ENCODE measurements at regions not wholly inside any gene's neighbourhood (a gene's known extent, or its start where the extent isn't known, plus 50 kb on each side); places are given as distances from the start of the nearest gene placed in this dataset.
"Not testable (repeated sequence)": the region's sequence is repeated elsewhere in the genome, so short reads cannot be mapped to it uniquely, and the experiment has no call there.

DNA sequence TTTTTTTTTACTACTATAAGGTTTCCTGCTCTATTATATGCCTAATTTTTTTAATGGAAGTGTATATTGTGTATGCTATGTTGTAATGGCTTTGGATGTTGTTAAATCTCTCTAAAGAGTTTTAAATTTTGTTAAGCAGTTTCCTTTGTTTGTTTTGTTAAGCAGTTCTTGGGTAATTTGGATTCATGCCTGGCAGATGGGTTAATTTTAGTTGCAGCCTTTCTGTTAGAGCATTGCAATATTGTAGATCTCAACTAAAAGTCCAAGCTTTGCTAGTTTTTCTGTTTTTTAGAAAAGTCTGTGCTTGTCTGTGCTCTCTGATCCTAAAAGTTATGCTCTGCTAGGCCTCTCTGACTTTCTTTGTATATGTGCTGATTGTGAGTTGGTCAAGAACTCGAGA, 1229.0 kb upstream of the NRXN1 start:
- 0% methylated on average over 1 of the region's 1 CpG for WGBS (ENCODE audit: insufficient coverage, insufficient replicate concordance, low lambda C conversion rate, missing lambda C conversion rate)
- Histone ChIP-seq H3K27me3 (replicated peaks in 1 of 2; ENCODE audit: control insufficient read depth in 2 of 2, insufficient read depth in 2 of 2, low read length in 1 of 2) (no peaks in the 10 kb centered on the region), H3K4me1 (ENCODE audit: control insufficient read depth, insufficient read depth, low read length) (no peaks in the 10 kb centered on the region), H3K4me3 (no peak overlapping the region), H3K9me3 (replicated peaks; ENCODE audit: control insufficient read depth, insufficient read depth, low read length) (no peaks in the 10 kb centered on the region), H4K20me1 (ENCODE audit: control insufficient read depth, insufficient read depth) (no peaks in the 10 kb centered on the region), H3K79me2 (ENCODE audit: control insufficient read depth, insufficient read depth, low read length) (no peaks in the 10 kb centered on the region), H3K4me2 (ENCODE audit: control insufficient read depth, insufficient read depth) (no peak overlapping the region), H3K27ac (ENCODE audit: control insufficient read depth, insufficient read depth) (no peak overlapping the region), H3K36me3 (ENCODE audit: control insufficient read depth in 2 of 2, insufficient read depth in 2 of 2, low read length in 1 of 2) (no peaks in the 10 kb centered on the region), H3K9ac (ENCODE audit: control insufficient read depth, insufficient read depth, low read length) (no peak overlapping the region), H2AFZ (ENCODE audit: control insufficient read depth, low read depth, low read length) (no peak overlapping the region)
- DNase-seq (ENCODE audit: low read depth, low spot score) (no peak), FAIRE-seq (no peak), ATAC-seq (no peak)
- TF ChIP-seq KLF5 (IDR thresholded peaks at IDR 0.05; ENCODE audit: partially characterized antibody), result no peak
- TF ChIP-seq, protein P1, sequence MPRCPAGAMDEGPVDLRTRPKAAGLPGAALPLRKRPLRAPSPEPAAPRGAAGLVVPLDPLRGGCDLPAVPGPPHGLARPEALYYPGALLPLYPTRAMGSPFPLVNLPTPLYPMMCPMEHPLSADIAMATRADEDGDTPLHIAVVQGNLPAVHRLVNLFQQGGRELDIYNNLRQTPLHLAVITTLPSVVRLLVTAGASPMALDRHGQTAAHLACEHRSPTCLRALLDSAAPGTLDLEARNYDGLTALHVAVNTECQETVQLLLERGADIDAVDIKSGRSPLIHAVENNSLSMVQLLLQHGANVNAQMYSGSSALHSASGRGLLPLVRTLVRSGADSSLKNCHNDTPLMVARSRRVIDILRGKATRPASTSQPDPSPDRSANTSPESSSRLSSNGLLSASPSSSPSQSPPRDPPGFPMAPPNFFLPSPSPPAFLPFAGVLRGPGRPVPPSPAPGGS (IDR thresholded peaks at IDR 0.05; ENCODE audit: borderline replicate concordance, insufficient read depth, low read depth, low read length, poor library complexity, severe bottlenecking), result no peak
- no peak for TF ChIP-seq HDGF (IDR thresholded peaks at IDR 0.05)
- no peak for TF ChIP-seq TBL1XR1 (IDR thresholded peaks at IDR 0.05; ENCODE audit: low read depth, low read length)
- no peak for TF ChIP-seq RELA (IDR thresholded peaks at IDR 0.05; ENCODE audit: borderline replicate concordance, partially characterized antibody)
- TF ChIP-seq MTA2 (IDR thresholded peaks at IDR 0.05; ENCODE audit: low read depth), result no peak
- TF ChIP-seq HCFC1 (IDR thresholded peaks at IDR 0.05; ENCODE audit: low read length), result no peak
- TF ChIP-seq SMC3 (IDR thresholded peaks at IDR 0.05; ENCODE audit: borderline replicate concordance, low read length), result no peak
- TF ChIP-seq HDAC6 (IDR thresholded peaks at IDR 0.05; ENCODE audit: unreplicated experiment), result no peak
- TF ChIP-seq MEF2B (IDR thresholded peaks at IDR 0.05; ENCODE audit: partially characterized antibody, poor library complexity, severe bottlenecking), result no peak
- TF ChIP-seq RAD51 (IDR thresholded peaks at IDR 0.05), result no peak
- TF ChIP-seq, protein P2, sequence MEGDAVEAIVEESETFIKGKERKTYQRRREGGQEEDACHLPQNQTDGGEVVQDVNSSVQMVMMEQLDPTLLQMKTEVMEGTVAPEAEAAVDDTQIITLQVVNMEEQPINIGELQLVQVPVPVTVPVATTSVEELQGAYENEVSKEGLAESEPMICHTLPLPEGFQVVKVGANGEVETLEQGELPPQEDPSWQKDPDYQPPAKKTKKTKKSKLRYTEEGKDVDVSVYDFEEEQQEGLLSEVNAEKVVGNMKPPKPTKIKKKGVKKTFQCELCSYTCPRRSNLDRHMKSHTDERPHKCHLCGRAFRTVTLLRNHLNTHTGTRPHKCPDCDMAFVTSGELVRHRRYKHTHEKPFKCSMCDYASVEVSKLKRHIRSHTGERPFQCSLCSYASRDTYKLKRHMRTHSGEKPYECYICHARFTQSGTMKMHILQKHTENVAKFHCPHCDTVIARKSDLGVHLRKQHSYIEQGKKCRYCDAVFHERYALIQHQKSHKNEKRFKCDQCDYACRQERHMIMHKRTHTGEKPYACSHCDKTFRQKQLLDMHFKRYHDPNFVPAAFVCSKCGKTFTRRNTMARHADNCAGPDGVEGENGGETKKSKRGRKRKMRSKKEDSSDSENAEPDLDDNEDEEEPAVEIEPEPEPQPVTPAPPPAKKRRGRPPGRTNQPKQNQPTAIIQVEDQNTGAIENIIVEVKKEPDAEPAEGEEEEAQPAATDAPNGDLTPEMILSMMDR (IDR thresholded peaks at IDR 0.05 in 2 of 3, conservative IDR thresholded peaks at IDR 0.05 in 1 of 3; ENCODE audit: control insufficient read depth in 2 of 3, extremely low read depth in 1 of 3, insufficient read depth in 1 of 3, low read depth in 3 of 3, low read length in 3 of 3), result no peak
- intact Hi-C loops (cut with micrococcal nuclease; ENCODE audit: unreplicated experiment) (no loop called here), in situ Hi-C loops (cut with MboI) (no loop called here)
- ChIA-PET RAD21 (ENCODE audit: unreplicated experiment) (no interaction called here), POLR2A (no interaction called here), SMC1A (ENCODE audit: uncharacterized antibody, unreplicated experiment) (no interaction called here), CTCF (no interaction called here)
- no TSS peak for BruUV-seq (replicated peaks)

DNA sequence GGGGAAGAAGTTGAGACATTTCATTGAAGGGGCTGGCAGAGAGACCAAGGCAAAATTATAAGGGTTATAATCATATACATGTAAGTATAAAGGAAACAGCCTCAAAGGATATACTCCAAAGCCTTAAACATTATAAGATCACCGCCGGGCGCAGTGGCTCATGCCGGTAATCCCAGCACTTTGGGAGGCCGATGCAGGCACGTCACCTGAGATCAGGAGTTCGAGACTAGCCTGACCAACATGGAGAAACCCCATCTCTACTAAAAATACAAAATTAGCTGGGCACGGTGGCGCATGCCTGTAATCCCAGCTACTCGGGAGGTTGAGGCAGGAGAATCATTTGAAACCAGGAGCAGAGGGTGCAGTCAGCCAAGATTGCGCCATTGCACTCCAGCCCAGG, 1227.0 kb upstream of the NRXN1 start:
- H2AFZ ChIP-seq (ENCODE audit: control insufficient read depth, low read depth, low read length); RAD21 ChIA-PET (ENCODE audit: unreplicated experiment); in situ Hi-C loops (cut with MboI); H3K27me3 ChIP-seq (replicated peaks in 1 of 2; ENCODE audit: control insufficient read depth in 2 of 2, insufficient read depth in 2 of 2, low read length in 1 of 2); POLR2A ChIA-PET; H3K4me3 ChIP-seq; H3K4me2 ChIP-seq (ENCODE audit: control insufficient read depth, insufficient read depth); ATAC-seq; H4K20me1 ChIP-seq (ENCODE audit: control insufficient read depth, insufficient read depth); CTCF ChIA-PET; H3K9me3 ChIP-seq (replicated peaks; ENCODE audit: control insufficient read depth, insufficient read depth, low read length); H3K27ac ChIP-seq (ENCODE audit: control insufficient read depth, insufficient read depth); H3K9ac ChIP-seq (ENCODE audit: control insufficient read depth, insufficient read depth, low read length); BruUV-seq (replicated peaks); H3K79me2 ChIP-seq (ENCODE audit: control insufficient read depth, insufficient read depth, low read length); DNase-seq (ENCODE audit: low read depth, low spot score); H3K4me1 ChIP-seq (ENCODE audit: control insufficient read depth, insufficient read depth, low read length); intact Hi-C loops (cut with micrococcal nuclease; ENCODE audit: unreplicated experiment); H3K36me3 ChIP-seq (ENCODE audit: control insufficient read depth in 2 of 2, insufficient read depth in 2 of 2, low read length in 1 of 2); FAIRE-seq: not testable (repeated sequence)
- SMC1A ChIA-PET (ENCODE audit: uncharacterized antibody, unreplicated experiment), result interaction anchor here (0.6 kb wide), 1 partner anchor 844 kb away, joined by 3 read pairs; no protein-coding TSS in a partner anchor
- 48% methylated on average over 11 of the region's 11 CpGs for WGBS (ENCODE audit: insufficient coverage, insufficient replicate concordance, low lambda C conversion rate, missing lambda C conversion rate)
